Heart right ventricle (tissue), 16 donors: ENCODE measurements at regions not wholly inside any gene's neighbourhood (a gene's known extent, or its start where the extent isn't known, plus 50 kb on each side); places are given as distances from the start of the nearest gene placed in this dataset.

Experiments
- ATAC-seq, 8 donors: fragments of 200-7000 bp; cut with Tn5 transposase; one replicate each; pipeline ENCODE4 v1.9.1; 2020; ENCODE audit warnings: mild to moderate bottlenecking in 8 of 8, moderate library complexity in 8 of 8, moderate number of reproducible peaks in 1 of 8
- DNase-seq, 2 donors: peaks; one replicate each; pipeline ENCODE4 v3.0.0-alpha.2; 2020
- H3K27ac ChIP-seq, 10 donors: fragments of 200-600 bp; sonication (generic) in 2 of 10; one replicate each; pipeline versions ENCODE4 v1.5.0 to v1.8.0; 2020 to 2022; ENCODE audit warnings: mild to moderate bottlenecking in 3 of 10
- H3K27me3 ChIP-seq, 7 donors: fragments of 200-600 bp; one replicate each; pipeline ENCODE4 v1.8.0; 2021 to 2022; ENCODE audit warnings: mild to moderate bottlenecking in 2 of 7
- H3K36me3 ChIP-seq, 9 donors: fragments of 200-600 bp; sonication (generic) in 1 of 9; one replicate each; pipeline versions ENCODE4 v1.5.0 to v1.8.0; 2020 to 2022; ENCODE audit warnings: mild to moderate bottlenecking in 2 of 9
- H3K4me1 ChIP-seq, 9 donors: fragments of 200-600 bp; sonication (generic) in 1 of 9; one replicate each; pipeline versions ENCODE4 v1.5.0 to v1.8.0; 2020 to 2022; ENCODE audit warnings: mild to moderate bottlenecking in 4 of 9
- H3K4me3 ChIP-seq, 10 donors: fragments of 200-600 bp; sonication (generic) in 2 of 10; one replicate each; pipeline versions ENCODE4 v1.5.0 to v1.8.0; 2020 to 2022; ENCODE audit warnings: mild to moderate bottlenecking in 7 of 10, moderate library complexity in 2 of 10
- H3K9me3 ChIP-seq, 11 donors: fragments of 200-600 bp in 10 of 11; sonication (generic) in 2 of 11; one replicate each; pipeline versions ENCODE4 v1.5.0 to v1.8.0; 2013 to 2022; ENCODE audit warnings: mild to moderate bottlenecking in 2 of 11, control low read depth in 1 of 11, moderate library complexity in 1 of 11
- CTCF ChIP-seq, 9 donors: fragments of 200-600 bp; sonication (generic) in 2 of 9; IDR thresholded peaks; one replicate each; pipeline versions ENCODE4 v1.5.0 to v1.8.0; 2021 to 2022; ENCODE audit warnings: antibody characterized with exemption in 9 of 9, mild to moderate bottlenecking in 5 of 9, moderate library complexity in 1 of 9
- WGBS, 2 donors: extraction: QIAGEN DNeasy Blood & Tissue Kit; methylation state at CpG; one replicate each; pipeline ENCODE4 v1.1.7; 2013; ENCODE audit warnings: inconsistent platforms in 1 of 2; 5-methylcytosine and 5-hydroxymethylcytosine counted together
- intact Hi-C, 10 donors: fragments of 100-400 bp; cut with DNase I; formaldehyde crosslinking; loops; one replicate each; pipeline versions ENCODE4 v1.11.1 to v1.14.2; 2022
- donor health status: Arrhythmogenic right ventricular cardiomyopathy.
- donor health status: ischemic (EF 13 %, LVEDD 7.1; RV severe dilation, severe dysfunction).
- donor health status: healthy with polysubstance abuse.
- donor health status: DM: no; HTN: yes; CAD: no.
- donor health status: DM: no; HTN: no; CAD: no.
- donor health status: ischemic (EF 25% LVEDD 6.9; RV normal size, moderate dysfunction).
- donor health status: ischemic (EF 25% LVEDD 5.7; RV mildly dilated, moderate dysfunction).
- donor health status: healthy.
- donor health status: DM: yes; HTN: yes; CAD: no.
- donor health status: Ischemic cardiomyopathy.
- donor health status: ischemic (EF 35%, LVEDD 5.7; RV mildly dilated, moderate dysfunction).
- donor health status: nonischemic (EF 11% LVEDD 7.7; RV severe dilation, severe dysfunction).
- donor health status: DM: yes; HTN: yes; CAD: no.
- donor health status: PGD.
- donor health status: ischemic (EF 29% LVEDD 5.4; RV normal size, mild dysfunction).
- donor health status: nonischemic (EF 23%, LVEDD 6.1; RV moderate dilation, normal function).

- DNase-seq: no peak
- no peak overlapping the region for H3K27ac ChIP-seq
- no peak overlapping the region for H3K4me3 ChIP-seq
- H3K36me3 ChIP-seq: no peaks in the 10 kb centered on the region
- no peak for TF ChIP-seq CTCF (IDR thresholded peaks at IDR 0.05)
- H3K9me3 ChIP-seq: peaks cover 0 to 4% (median 0%) of the 10 kb centered on the region in 11 donors
- H3K27me3 ChIP-seq: no peaks in the 10 kb centered on the region
- intact Hi-C loops: no loop called here
- WGBS, 2 donors: 85 to 89% methylated on average over 7 of the region's 7 CpGs
- no peaks in the 10 kb centered on the region for H3K4me1 ChIP-seq
- no peak for ATAC-seq
Observed at GRCh38 chr13:34617473-34618083, 324.5 kb upstream of the NBEA start.

- H3K4me1 ChIP-seq: no peaks in the 10 kb centered on the region
- no peak for ATAC-seq
- H3K36me3 ChIP-seq: no peaks in the 10 kb centered on the region
- H3K27ac ChIP-seq: no peak overlapping the region
- no peak for DNase-seq
- peaks cover 0 to 4% (median 0%) of the 10 kb centered on the region in 11 donors for H3K9me3 ChIP-seq
- H3K4me3 ChIP-seq: no peak overlapping the region
- H3K27me3 ChIP-seq: no peaks in the 10 kb centered on the region
- intact Hi-C loops: no loop called here
- no peak for TF ChIP-seq CTCF (IDR thresholded peaks at IDR 0.05)
- WGBS, 2 donors: 77 to 79% methylated on average over 5 of the region's 5 CpGs
Observed at GRCh38 chr13:34618654-34619053, 323.4 kb upstream of the NBEA start.

GRCh38 chr13:34619326-34619725 is 322.7 kb upstream of the NBEA start:
- no peak for DNase-seq
- Histone ChIP-seq H3K9me3 (peaks cover 0 to 4% (median 0%) of the 10 kb centered on the region in 11 donors), H3K27me3 (no peaks in the 10 kb centered on the region), H3K4me3 (no peak overlapping the region), H3K4me1 (no peaks in the 10 kb centered on the region), H3K36me3 (no peaks in the 10 kb centered on the region), H3K27ac (no peak overlapping the region)
- intact Hi-C loops: no loop called here
- ATAC-seq: no peak
- no peak for TF ChIP-seq CTCF (IDR thresholded peaks at IDR 0.05)
- 87 to 92% methylated on average over 5 of the region's 5 CpGs for WGBS, 2 donors

GRCh38 chr13:34620074-34620850 is 321.8 kb upstream of the NBEA start:
- Histone ChIP-seq H3K36me3 (no peaks in the 10 kb centered on the region), H3K4me1 (no peaks in the 10 kb centered on the region), H3K27ac (no peak overlapping the region), H3K4me3 (no peak overlapping the region), H3K27me3 (no peaks in the 10 kb centered on the region), H3K9me3 (peaks cover 0 to 4% (median 0%) of the 10 kb centered on the region in 11 donors)
- intact Hi-C loops: no loop called here
- no peak for ATAC-seq
- DNase-seq: no peak
- WGBS, 2 donors: 80% methylated on average over 7 of the region's 7 CpGs
- no peak for TF ChIP-seq CTCF (IDR thresholded peaks at IDR 0.05)
